NCI-H510A treated with DMSO at 0.1 percent for 48 hours (cell line): ENCODE measurements at regions not wholly inside any gene's neighbourhood (a gene's known extent, or its start where the extent isn't known, plus 50 kb on each side); places are given as distances from the start of the nearest gene placed in this dataset.
"Not testable (repeated sequence)": the region's sequence is repeated elsewhere in the genome, so short reads cannot be mapped to it uniquely, and the experiment has no call there.

Source experiments
- DNase-seq: peaks from one replicate; lab custom pipeline; 2025; lab: John Stamatoyannopoulos, UW

- no peak for DNase-seq
These were observed 89.6 kb upstream of the TBC1D5 start for GRCh38 chr3:17832016-17832415.

DNA sequence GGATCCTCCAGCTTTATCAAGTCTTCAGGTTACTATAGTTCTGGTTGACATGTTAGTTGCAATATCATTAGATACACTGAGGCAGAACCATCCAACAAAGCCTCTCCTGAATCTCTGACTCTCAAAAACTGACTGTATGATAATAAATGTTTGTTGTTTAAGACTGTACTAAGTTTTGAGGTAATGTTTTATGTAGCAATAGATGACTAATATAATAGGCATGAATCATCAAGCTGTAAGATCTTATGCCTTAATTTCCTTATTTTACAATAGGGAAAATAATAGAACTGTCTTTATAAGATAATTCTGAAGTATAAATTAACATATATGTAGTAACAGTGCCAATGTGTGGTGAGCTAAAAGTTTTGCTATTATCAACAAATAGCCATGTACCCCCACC is 88.9 kb upstream of the TBC1D5 start:
- DNase-seq = no peak

- DNase-seq = no peak
These were observed 88.4 kb upstream of the TBC1D5 start for GRCh38 chr3:17830788-17831187.

- no peak for DNase-seq
These were observed 86.0 kb upstream of the TBC1D5 start for GRCh38 chr3:17828388-17828787.

DNA sequence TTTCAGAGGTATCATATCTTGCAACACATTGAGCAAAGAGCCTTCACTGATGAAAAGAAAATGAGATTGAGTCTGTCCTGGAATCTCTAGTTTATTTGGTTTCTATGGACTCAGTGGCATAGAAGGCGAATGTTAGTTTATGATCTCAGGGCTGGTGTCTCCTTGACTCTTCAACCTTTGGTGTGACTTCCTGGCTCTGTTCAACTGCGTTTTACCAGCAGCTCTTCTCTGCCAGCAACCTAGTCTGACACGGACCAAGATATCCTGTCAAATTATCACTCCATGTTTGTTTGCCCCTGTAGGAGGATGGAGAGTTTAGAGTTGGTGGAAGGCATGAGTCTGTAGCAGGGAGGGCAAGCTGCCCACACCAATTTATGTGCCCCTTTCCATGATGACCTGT is 82.9 kb upstream of the TBC1D5 start:
- no peak for DNase-seq

DNA sequence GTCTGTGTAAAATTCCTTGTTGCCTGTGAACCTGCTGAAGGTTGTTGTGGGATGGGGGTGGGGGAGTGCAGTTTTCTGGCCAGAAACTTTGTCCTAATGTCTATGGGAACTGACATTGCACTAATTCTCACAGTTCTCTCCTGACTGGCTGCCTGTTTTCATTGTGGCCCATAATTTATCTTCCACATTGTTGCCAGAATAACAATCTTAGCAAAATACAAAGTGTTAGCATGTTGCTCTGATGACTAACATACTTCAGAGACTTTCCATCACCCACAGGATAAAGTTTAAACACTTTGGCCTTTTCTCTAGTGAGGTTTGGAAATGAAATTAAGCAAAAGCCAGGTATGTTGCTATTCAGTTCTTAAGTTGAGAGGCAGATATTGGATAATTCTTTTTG is 81.4 kb upstream of the TBC1D5 start:
- DNase-seq = no peak

DNA sequence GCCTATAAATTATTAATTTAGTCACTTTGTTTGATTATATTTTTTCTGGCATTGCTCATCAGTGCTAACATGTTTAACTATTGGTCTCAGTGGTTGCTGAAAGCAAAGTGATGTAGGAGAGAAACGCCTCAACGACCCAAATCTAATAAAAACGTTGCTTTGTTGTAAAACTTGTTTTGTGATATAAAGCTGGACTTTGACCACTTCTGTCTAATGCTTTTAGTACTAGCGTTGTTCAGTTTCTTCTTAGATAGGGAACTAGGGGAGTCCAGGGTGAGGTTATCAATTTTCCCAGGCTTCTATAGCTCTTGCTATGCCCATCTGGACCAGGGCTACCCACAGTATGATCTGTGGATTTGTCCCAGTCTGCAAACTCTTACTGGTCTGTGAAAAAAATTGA is 80.6 kb upstream of the TBC1D5 start:
- no peak for DNase-seq

DNA sequence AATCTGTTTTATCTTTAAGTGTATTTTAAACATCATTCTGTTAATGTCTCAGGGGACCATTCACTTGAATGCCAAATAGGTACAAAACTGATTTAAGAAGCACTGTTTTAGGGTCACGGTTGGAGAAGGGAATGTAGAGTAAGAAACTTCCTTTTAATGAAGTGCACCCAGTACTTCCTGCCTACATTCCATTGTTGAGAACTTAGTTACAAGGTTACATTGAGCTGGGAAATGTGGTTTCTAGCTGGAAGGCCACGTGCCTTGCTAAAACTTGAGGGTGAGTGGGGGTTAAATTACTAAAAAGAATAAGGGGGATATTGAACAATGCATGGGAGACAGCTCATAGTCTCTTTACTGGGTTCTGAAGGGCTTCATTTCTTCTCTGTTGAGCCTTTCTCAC is 78.3 kb upstream of the TBC1D5 start:
- DNase-seq = no peak

GRCh38 chr3:17820275-17820674 is 77.8 kb upstream of the TBC1D5 start:
- no peak for DNase-seq

GRCh38 chr3:17817973-17818372 is 75.5 kb upstream of the TBC1D5 start:
- not testable (repeated sequence) for DNase-seq

DNA sequence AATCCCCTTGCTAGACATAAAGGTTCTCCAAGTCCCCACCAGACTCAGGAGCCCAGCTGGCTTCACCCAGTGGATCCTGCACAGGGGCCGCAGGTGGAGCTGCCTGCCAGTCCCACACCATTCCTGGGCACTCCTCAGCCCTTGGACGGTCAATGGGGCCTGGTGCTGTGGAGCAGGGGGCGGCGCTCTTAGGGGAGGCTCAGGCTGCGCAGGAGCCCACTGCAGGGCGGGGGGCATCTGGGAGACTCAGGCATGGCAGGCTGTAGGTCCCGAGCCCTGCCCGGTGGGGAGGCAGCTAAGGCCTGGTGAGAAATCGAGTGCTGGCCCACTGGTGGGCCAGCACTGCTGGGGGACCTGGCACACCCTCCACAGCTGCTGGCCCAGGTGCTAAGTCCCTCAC is 75.1 kb upstream of the TBC1D5 start:
- DNase-seq = no peak

DNA sequence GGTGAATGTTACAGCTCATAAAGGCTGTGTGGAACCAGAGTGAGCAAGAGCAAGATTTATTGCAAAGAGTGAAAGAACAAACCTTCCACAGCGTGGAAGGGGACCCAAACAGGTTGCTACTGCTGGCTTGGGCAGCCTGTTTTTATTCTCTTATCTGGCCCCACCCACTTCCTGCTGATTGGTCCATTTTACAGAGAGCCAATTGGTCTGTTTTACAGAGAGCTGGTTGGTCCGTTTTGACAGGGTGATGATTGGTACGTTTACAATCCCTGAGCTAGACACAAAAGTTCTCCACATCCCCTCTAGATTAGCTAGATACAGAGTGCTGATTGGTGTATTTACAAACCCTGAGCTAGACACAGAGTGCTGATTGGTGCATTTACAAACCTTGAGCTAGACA is 74.4 kb upstream of the TBC1D5 start:
- not testable (repeated sequence) for DNase-seq

- DNase-seq = not testable (repeated sequence)
These were observed 69.9 kb upstream of the TBC1D5 start for GRCh38 chr3:17812328-17812727.

GRCh38 chr3:17811646-17812045 is 69.2 kb upstream of the TBC1D5 start:
- no peak for DNase-seq

- no peak for DNase-seq
These were observed 68.3 kb upstream of the TBC1D5 start for GRCh38 chr3:17810759-17811158.

DNA sequence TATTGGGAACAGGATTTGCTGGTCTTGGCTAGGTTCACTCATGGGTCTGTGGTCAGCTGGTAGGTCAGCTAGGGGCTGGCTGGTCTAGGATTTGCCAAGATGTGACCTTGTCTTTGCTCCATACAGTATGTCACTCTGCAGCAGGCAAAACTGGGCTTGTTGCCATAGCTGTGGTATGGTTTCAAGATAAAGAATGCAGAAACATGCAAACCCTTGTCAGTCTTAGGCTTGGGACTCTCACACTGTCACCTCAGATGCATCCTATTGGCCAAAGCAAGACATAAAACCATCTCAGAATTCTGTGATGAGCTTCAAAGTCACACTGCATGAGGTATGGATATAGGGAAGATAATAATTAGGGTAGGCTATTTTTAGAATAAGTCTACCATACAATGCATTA is 66.6 kb upstream of the TBC1D5 start:
- no peak for DNase-seq

DNA sequence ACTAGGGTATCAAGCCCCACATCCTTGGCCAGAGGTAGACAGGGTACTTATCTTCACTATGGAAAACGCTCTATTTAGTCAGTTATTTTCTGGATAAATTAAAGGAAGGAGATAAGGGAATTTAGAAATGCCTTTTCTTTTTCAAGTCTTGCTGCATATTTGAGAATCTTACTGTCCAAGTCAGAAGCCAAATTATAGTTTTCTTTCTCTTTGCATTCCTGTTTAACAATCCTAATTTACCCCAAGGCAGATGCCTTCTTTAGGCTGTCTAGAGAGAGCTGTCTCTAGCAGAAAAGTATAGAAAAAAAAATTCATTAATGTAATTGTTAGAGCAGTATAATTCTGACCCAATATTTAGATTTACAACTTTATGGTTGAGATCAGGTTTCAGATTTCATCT is 64.4 kb upstream of the TBC1D5 start:
- no peak for DNase-seq

DNA sequence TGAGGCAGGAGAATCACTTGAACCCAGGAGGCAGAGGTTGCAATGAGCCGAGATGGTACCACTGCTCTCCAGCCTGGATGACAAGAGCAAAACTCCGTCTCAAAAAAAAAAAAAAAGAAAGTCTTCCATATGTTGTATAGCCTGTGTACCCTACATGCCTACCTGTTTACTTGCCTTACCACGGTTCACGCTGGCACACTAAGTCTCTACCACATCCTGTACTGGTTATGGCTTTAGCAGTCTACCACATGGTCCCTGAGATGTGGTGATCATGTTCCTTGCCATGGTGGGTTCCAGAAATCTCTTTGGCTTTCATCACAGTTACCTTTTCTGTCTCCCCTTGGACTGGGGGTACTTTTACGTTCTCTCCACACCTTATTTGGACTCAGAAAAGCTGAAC is 63.8 kb upstream of the TBC1D5 start:
- no peak for DNase-seq

GRCh38 chr3:17805461-17805940 is 63.1 kb upstream of the TBC1D5 start:
- no peak for DNase-seq

DNA sequence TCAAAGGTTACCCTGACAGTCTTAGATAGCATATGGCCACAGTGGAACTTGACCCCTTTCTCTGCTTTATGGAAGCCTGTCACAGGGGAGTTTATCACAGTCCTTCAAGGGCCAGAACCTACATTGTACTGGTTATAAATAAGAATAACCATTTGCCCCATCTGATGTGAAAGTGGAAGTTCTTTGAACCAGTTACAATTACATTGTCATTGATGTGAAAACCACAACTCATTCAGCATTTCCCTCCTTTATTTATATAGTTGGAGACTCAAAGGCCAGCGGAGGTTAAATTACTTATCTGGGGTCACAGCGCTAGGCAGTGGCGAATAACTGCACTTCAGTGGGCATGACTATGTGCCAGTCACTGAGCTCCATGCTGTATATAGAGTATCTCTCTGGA is 60.5 kb upstream of the TBC1D5 start:
- DNase-seq = no peak

DNA sequence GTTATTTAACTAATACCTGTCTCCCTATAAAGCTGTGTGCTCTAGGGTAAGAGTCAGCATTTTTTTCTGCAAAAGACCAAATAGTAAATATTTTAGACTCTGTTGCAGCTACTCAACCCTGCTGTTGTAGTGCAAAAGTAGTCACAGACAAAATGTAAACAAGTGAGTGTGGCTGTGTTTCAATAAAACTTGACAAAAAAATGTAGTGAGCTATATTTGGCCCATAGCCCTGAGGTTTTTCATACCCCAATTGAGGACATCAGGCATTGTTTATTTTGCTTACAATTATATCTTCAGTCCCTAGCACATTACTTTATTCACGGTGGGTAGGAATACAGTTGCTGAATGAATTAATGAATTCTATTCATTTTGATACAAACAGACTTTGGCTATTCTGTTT is 58.7 kb upstream of the TBC1D5 start:
- no peak for DNase-seq

DNA sequence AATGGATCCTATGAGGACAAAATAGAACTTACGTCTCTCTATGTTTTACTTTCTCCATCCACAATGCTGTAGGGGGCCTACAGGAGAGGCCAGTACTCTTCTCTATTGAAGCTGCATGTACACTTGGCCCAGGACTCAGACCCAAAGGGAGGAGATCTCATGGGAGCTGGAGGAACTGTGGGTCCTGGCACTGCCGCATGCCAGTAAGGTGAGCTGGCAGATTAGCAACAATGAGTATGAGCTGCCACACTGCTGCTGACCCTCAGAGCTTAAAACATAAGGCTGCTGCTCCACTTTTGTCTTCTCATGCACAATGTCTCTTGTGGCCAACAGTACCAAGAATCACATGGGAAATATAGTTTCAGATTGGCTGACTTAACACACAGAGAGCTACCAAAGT is 57.8 kb upstream of the TBC1D5 start:
- DNase-seq = no peak

DNA sequence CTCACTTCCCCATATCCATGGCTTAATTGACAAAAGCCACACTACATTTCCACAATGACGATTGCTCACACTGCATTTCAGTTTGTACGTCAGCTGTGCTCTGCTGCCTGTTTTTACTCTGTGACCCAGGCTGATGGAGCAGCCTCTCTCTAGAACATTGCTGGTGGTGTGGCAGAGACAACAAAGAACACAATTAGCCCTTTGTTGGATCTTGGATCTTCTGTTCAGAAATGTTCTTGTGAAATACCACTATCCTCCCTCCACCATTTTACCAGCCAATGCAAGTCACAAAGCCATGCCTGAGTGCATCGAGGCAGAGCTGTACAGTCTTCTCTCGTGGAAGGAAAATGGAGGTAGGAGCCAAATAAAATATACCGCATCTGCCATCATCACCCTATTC is 56.9 kb upstream of the TBC1D5 start:
- no peak for DNase-seq

GRCh38 chr3:17798000-17798399 is 55.6 kb upstream of the TBC1D5 start:
- DNase-seq = no peak

DNA sequence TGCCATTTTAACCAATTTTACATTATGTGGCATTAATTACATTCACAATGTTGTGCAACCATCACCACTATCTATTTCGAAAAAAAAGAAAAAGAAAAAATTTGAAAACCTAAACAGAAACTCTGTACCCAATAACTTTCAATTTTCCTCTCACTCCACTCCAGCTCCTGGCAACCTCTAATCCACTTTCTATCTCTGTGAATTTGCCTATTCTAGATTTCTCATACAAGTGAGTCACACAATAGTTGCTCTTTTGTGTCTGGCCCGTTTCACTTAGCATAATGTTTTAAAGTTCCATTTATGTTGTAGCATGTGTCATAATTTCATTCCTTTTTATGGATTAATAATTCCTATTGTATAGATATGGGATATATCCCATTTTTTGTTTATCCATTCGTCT is 53.3 kb upstream of the TBC1D5 start:
- no peak for DNase-seq
